A549 (cell line): ENCODE measurements at regions not wholly inside any gene's neighbourhood (a gene's known extent, or its start where the extent isn't known, plus 50 kb on each side); places are given as distances from the start of the nearest gene placed in this dataset.

Experiments
- EP300 ChIP-seq, 2 experiments: fragments of >200 bp; sonication (Bioruptor Twin); formaldehyde crosslinking; IDR thresholded peaks; 2 replicates in 1 of 2; 3 replicates in 1 of 2; pipeline ENCODE4 v1.6.1; 2016 to 2017
- JUNB ChIP-seq: fragments of >200 bp; sonication (Bioruptor Twin); formaldehyde crosslinking; IDR thresholded peaks from 2 replicates; pipeline ENCODE4 v1.6.1; 2016
- MAFK ChIP-seq: fragments of 450-650 bp; IDR thresholded peaks from 2 replicates; pipeline ENCODE4 v1.6.1; 2014; ENCODE audit not compliant: partially characterized antibody
- MYC ChIP-seq: IDR thresholded peaks from 2 replicates; pipeline ENCODE4 v1.6.1; 2012; ENCODE audit warnings: mild to moderate bottlenecking, inconsistent platforms, low read length, improper control_type of control experiment, borderline replicate concordance
- POLR2A ChIP-seq: IDR thresholded peaks from 2 replicates; pipeline ENCODE4 v1.6.1; 2012; ENCODE audit warnings: mild to moderate bottlenecking, low read length
- RARB ChIP-seq: fragments of 250-450 bp; sonication (Bioruptor Pico); IDR thresholded peaks from 2 replicates; pipeline ENCODE4 v1.8.0; 2021; ENCODE audit warnings: mild to moderate bottlenecking, moderate library complexity
- ZSCAN20 ChIP-seq: fragments of 250-450 bp; sonication (Bioruptor Pico); IDR thresholded peaks from 2 replicates; pipeline ENCODE4 v1.8.0; 2022; ENCODE audit warnings: mild to moderate bottlenecking, moderate library complexity
- TF ChIP-seq, protein P1 (sequence below): fragments of 150-350 bp; IDR thresholded peaks from 2 replicates; pipeline ENCODE4 v1.6.1; 2014; ENCODE audit warnings: low read depth, mild to moderate bottlenecking, low read length
- TF ChIP-seq, protein P2 (sequence below): IDR thresholded peaks from 2 replicates; pipeline ENCODE4 v1.6.1; 2012
- TF ChIP-seq, protein P3 (sequence below): fragments of >200 bp; sonication (Bioruptor Twin); formaldehyde crosslinking; IDR thresholded peaks from 3 replicates; pipeline ENCODE4 v1.5.1; 2016

DNA sequence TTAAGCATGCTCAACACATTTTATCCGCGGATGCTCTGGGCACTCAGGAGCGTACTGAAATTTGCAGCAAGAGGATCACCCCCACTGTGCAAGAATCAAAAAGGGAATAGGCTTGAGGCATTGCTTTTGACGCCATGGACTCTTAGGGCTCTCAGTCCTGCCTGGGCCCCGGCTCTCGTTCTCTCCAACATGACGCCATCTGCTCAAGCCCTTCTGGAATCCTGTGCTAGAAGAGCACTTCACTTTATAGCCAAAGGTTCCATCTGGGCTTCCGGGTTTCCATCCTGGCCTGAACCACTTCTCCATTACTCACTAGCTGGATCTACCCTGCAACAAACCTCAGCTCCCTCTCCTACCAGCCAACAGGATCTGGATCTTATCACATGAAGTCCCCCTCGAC lies 105.3 kb downstream of the FOXF2 start:
- TF ChIP-seq, protein P1, sequence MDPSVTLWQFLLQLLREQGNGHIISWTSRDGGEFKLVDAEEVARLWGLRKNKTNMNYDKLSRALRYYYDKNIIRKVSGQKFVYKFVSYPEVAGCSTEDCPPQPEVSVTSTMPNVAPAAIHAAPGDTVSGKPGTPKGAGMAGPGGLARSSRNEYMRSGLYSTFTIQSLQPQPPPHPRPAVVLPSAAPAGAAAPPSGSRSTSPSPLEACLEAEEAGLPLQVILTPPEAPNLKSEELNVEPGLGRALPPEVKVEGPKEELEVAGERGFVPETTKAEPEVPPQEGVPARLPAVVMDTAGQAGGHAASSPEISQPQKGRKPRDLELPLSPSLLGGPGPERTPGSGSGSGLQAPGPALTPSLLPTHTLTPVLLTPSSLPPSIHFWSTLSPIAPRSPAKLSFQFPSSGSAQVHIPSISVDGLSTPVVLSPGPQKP: no peak
- TF ChIP-seq MAFK: no peak
- TF ChIP-seq POLR2A: no peak
- no peak for TF ChIP-seq ZSCAN20 (CRISPR knock-in tag)
- no peak for TF ChIP-seq JUNB
- TF ChIP-seq, protein P2, sequence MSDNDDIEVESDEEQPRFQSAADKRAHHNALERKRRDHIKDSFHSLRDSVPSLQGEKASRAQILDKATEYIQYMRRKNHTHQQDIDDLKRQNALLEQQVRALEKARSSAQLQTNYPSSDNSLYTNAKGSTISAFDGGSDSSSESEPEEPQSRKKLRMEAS: no peak
- TF ChIP-seq, protein P3, sequence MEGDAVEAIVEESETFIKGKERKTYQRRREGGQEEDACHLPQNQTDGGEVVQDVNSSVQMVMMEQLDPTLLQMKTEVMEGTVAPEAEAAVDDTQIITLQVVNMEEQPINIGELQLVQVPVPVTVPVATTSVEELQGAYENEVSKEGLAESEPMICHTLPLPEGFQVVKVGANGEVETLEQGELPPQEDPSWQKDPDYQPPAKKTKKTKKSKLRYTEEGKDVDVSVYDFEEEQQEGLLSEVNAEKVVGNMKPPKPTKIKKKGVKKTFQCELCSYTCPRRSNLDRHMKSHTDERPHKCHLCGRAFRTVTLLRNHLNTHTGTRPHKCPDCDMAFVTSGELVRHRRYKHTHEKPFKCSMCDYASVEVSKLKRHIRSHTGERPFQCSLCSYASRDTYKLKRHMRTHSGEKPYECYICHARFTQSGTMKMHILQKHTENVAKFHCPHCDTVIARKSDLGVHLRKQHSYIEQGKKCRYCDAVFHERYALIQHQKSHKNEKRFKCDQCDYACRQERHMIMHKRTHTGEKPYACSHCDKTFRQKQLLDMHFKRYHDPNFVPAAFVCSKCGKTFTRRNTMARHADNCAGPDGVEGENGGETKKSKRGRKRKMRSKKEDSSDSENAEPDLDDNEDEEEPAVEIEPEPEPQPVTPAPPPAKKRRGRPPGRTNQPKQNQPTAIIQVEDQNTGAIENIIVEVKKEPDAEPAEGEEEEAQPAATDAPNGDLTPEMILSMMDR: no peak
- no peak for TF ChIP-seq EP300 (IDR thresholded peaks at IDR 0.05)
- TF ChIP-seq MYC: no peak
- TF ChIP-seq RARB (CRISPR knock-in tag): no peak
